Natural killer cell (primary cell): ENCODE measurements at regions not wholly inside any gene's neighbourhood (a gene's known extent, or its start where the extent isn't known, plus 50 kb on each side); places are given as distances from the start of the nearest gene placed in this dataset.
A peak's percentile ranks its signal among the peaks of the same experiment; 100 is the strongest.

Experiments
- ATAC-seq, 3 donors: fragments of 150-1000 bp in 2 of 3; fragments of 200-7000 bp in 1 of 3; cut with Tn5 transposase; 1 replicate in 1 of 3; 2 replicates in 2 of 3; pipeline ENCODE4 v1.10.0; 2021; ENCODE audit warnings: mild to moderate bottlenecking in 2 of 3, moderate library complexity in 2 of 3
- DNase-seq, 2 donors: peaks; one replicate each; pipeline versions ENCODE4 v3.0.0 to v3.0.0-alpha.2; 2013 to 2021; ENCODE audit warnings: mixed read lengths in 1 of 2
- H3K27ac ChIP-seq: one replicate; pipeline ENCODE4 v1.5.1; 2013; ENCODE audit warnings: mild to moderate bottlenecking, low read length
- H3K27me3 ChIP-seq: one replicate; pipeline ENCODE4 v1.6.1; 2013; ENCODE audit warnings: low read length; ENCODE audit not compliant: control insufficient read depth, insufficient read depth
- H3K36me3 ChIP-seq: one replicate; pipeline ENCODE4 v1.6.1; 2013; ENCODE audit warnings: low read length; ENCODE audit not compliant: control insufficient read depth, insufficient read depth
- H3K4me1 ChIP-seq: one replicate; pipeline ENCODE4 v1.6.1; 2013; ENCODE audit warnings: low read length; ENCODE audit not compliant: control insufficient read depth, insufficient read depth
- H3K4me3 ChIP-seq: one replicate; pipeline ENCODE4 v1.5.1; 2013; ENCODE audit warnings: low read length
- H3K9me3 ChIP-seq: one replicate; pipeline ENCODE4 v1.6.1; 2013; ENCODE audit warnings: low read length; ENCODE audit not compliant: control insufficient read depth, insufficient read depth
- H3K27ac Mint-ChIP-seq, 2 donors: one replicate each; pipeline ENCODE4 v1.8.0; 2022; ENCODE audit warnings: mild to moderate bottlenecking in 2 of 2, mixed read lengths in 2 of 2, moderate library complexity in 1 of 2
- H3K27me3 Mint-ChIP-seq, 2 donors: one replicate each; pipeline ENCODE4 v1.8.0; 2022; ENCODE audit warnings: low read depth in 2 of 2, mixed read lengths in 2 of 2
- H3K36me3 Mint-ChIP-seq: one replicate; pipeline ENCODE4 v1.8.0; 2022; ENCODE audit warnings: mixed read lengths
- H3K4me1 Mint-ChIP-seq, 2 donors: one replicate each; pipeline ENCODE4 v1.8.0; 2022; ENCODE audit warnings: mixed read lengths in 2 of 2
- H3K4me3 Mint-ChIP-seq: one replicate; pipeline ENCODE4 v1.8.0; 2022; ENCODE audit warnings: mild to moderate bottlenecking, moderate library complexity, mixed read lengths
- H3K9me3 Mint-ChIP-seq, 2 donors: one replicate each; pipeline ENCODE4 v1.8.0; 2022; ENCODE audit warnings: mixed read lengths in 2 of 2
- WGBS: methylation state at CpG from one replicate; pipeline ENCODE4 v1.1.7; 2013; ENCODE audit warnings: missing lambda C conversion rate; ENCODE audit not compliant: insufficient coverage; 5-methylcytosine and 5-hydroxymethylcytosine counted together
- intact Hi-C: fragments of 100-400 bp; cut with micrococcal nuclease; formaldehyde crosslinking; loops from one replicate; pipeline ENCODE4 v1.14.2; 2022
- TF ChIP-seq, protein P1 (sequence below): fragments of 200-600 bp; IDR thresholded peaks from one replicate; pipeline ENCODE4 v1.8.0; 2022; ENCODE audit warnings: antibody characterized with exemption

DNA sequence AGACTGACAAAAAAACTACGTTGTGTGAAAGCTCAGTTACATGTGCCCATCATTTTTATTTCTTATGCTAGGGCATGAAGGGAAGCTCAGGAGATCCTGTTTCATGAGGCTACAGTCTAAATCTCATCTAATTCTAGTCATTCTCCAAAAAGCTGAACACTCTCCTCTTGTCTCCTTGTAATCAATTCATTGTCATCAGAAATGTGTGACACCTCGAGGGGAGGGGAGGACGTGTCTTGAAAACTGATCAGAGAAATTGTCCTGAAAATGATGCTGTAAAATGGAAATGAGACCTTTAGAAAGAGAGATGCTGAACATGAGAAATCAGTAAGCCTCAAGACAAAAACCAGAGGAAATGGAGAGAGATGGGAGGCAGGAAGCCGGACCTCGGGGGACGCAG lies 103.4 kb downstream of the DAD1 start:
- H3K4me3 Mint-ChIP-seq: peak overlapping the region; percentile 82
- peaks cover 11% of the 10 kb centered on the region for H3K36me3 Mint-ChIP-seq
- ATAC-seq (no peak), DNase-seq (no peak)
- H3K9me3 ChIP-seq: no peaks in the 10 kb centered on the region
- peak overlapping the region; percentile 74 for H3K27ac ChIP-seq
- intact Hi-C loops: loop anchor here (2.0 to 5.0 kb wide), 3 partner anchors 25 to 71 kb away; no protein-coding TSS in a partner anchor
- peaks cover 97 to 98% of the 10 kb centered on the region in 2 donors for H3K4me1 Mint-ChIP-seq
- TF ChIP-seq, protein P1, sequence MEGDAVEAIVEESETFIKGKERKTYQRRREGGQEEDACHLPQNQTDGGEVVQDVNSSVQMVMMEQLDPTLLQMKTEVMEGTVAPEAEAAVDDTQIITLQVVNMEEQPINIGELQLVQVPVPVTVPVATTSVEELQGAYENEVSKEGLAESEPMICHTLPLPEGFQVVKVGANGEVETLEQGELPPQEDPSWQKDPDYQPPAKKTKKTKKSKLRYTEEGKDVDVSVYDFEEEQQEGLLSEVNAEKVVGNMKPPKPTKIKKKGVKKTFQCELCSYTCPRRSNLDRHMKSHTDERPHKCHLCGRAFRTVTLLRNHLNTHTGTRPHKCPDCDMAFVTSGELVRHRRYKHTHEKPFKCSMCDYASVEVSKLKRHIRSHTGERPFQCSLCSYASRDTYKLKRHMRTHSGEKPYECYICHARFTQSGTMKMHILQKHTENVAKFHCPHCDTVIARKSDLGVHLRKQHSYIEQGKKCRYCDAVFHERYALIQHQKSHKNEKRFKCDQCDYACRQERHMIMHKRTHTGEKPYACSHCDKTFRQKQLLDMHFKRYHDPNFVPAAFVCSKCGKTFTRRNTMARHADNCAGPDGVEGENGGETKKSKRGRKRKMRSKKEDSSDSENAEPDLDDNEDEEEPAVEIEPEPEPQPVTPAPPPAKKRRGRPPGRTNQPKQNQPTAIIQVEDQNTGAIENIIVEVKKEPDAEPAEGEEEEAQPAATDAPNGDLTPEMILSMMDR: no peak
- no peaks in the 10 kb centered on the region for H3K9me3 Mint-ChIP-seq
- peak overlapping the region; percentile 80 to 89 for H3K27ac Mint-ChIP-seq
- no peaks in the 10 kb centered on the region for H3K27me3 Mint-ChIP-seq
- peaks cover 82% of the 10 kb centered on the region for H3K4me1 ChIP-seq
- WGBS: 36% methylated on average over 6 of the region's 6 CpGs
- no peaks in the 10 kb centered on the region for H3K36me3 ChIP-seq
- no peak overlapping the region for H3K4me3 ChIP-seq
- H3K27me3 ChIP-seq: no peaks in the 10 kb centered on the region

DNA sequence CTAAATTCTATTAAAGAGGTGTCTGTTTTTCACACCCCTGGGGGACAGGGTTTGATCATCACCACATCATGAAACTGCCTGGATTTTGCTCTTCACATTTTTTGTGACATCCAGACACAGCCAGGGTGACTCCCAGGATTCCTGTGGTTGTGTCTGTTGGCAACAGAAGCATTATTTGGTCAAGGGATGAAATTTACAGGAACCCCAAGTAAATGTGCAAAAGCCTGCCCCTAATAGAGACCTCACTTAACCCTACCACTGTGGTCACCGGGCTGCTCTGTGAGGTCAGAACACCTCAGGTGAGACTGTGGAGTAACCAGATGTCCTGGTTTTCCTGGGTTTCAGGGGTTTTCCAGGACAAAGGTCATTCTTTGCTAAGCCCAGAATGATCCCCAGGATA lies 103.8 kb downstream of the DAD1 start:
- Histone ChIP-seq H3K27ac (peak overlapping the region; percentile 74), H3K9me3 (no peaks in the 10 kb centered on the region), H3K4me3 (no peak overlapping the region), H3K36me3 (no peaks in the 10 kb centered on the region), H3K4me1 (peaks cover 78% of the 10 kb centered on the region), H3K27me3 (no peaks in the 10 kb centered on the region)
- ATAC-seq: peak in 2 of 3 donors; percentile 35 to 56
- Mint-ChIP-seq H3K4me3 (peak overlapping the region; percentile 82), H3K27ac (peak overlapping the region; percentile 80 to 89), H3K27me3 (no peaks in the 10 kb centered on the region), H3K36me3 (peaks cover 15% of the 10 kb centered on the region), H3K9me3 (no peaks in the 10 kb centered on the region), H3K4me1 (peaks cover 97 to 98% of the 10 kb centered on the region in 2 donors)
- TF ChIP-seq, protein P1: no peak
- DNase-seq: no peak
- 29% methylated on average over 1 of the region's 1 CpG for WGBS
- intact Hi-C loops: loop anchor here (2.0 to 5.0 kb wide), 3 partner anchors 24 to 72 kb away; no protein-coding TSS in a partner anchor

DNA sequence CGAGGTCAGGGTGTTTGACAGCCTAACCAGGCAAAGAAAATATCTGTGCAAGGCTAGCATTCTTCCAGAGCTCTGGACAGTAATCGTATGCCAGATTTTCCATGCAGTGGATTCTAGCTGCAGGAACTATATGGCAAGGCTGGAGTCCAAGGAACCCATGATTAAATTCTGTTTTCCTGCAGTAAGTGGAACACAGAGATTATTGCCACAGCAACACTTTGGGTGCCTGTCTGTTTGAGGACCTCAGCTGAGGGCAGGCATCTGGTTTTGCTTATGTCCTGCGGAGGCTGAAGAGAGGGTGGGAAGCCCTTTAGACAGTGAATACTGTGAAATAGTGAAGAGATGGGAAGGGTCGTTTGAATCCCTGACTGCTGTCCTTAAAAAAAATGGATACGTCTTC lies 104.4 kb downstream of the DAD1 start:
- Mint-ChIP-seq H3K27me3 (no peaks in the 10 kb centered on the region), H3K27ac (peak overlapping the region; percentile 80 to 89), H3K4me3 (peak overlapping the region; percentile 82), H3K36me3 (peaks cover 15% of the 10 kb centered on the region), H3K4me1 (peaks cover 97 to 98% of the 10 kb centered on the region in 2 donors), H3K9me3 (no peaks in the 10 kb centered on the region)
- Histone ChIP-seq H3K4me3 (no peak overlapping the region), H3K9me3 (no peaks in the 10 kb centered on the region), H3K27ac (peak overlapping the region; percentile 74), H3K36me3 (no peaks in the 10 kb centered on the region), H3K4me1 (peaks cover 77% of the 10 kb centered on the region), H3K27me3 (no peaks in the 10 kb centered on the region)
- DNase-seq (no peak), ATAC-seq (peak in 1 of 3 donors; percentile 10)
- TF ChIP-seq, protein P1: no peak
- intact Hi-C loops: loop anchor here (2.0 to 5.0 kb wide), 4 partner anchors 24 to 72 kb away; no protein-coding TSS in a partner anchor
- WGBS: 41% methylated on average over 3 of the region's 5 CpGs
